Smooth muscle cell (in vitro differentiated cells): ENCODE measurements at regions not wholly inside any gene's neighbourhood (a gene's known extent, or its start where the extent isn't known, plus 50 kb on each side); places are given as distances from the start of the nearest gene placed in this dataset.
A peak's percentile ranks its signal among the peaks of the same experiment; 100 is the strongest.

ENCODE experiments used
- DNase-seq: peaks from one replicate; lab custom pipeline; 2025; ENCODE audit not compliant: unreplicated experiment; lab: John Stamatoyannopoulos, UW
- H2AFZ ChIP-seq: fragments of 200-600 bp; sonication (generic); 2 replicates; pipeline ENCODE4 v1.6.0; 2016; ENCODE audit warnings: antibody characterized with exemption, low read depth, mild to moderate bottlenecking
- H3F3A ChIP-seq: fragments of 200-600 bp; sonication (generic); 2 replicates; pipeline ENCODE4 v1.6.0; 2017; ENCODE audit warnings: antibody characterized with exemption, low read depth
- H3K27ac ChIP-seq: fragments of 200-600 bp; sonication (generic); 2 replicates; pipeline ENCODE4 v1.5.1; 2016; ENCODE audit warnings: low read depth, mild to moderate bottlenecking
- H3K27me3 ChIP-seq: fragments of 200-600 bp; sonication (generic); 2 replicates; pipeline ENCODE4 v1.6.1; 2016; ENCODE audit warnings: low read depth, mild to moderate bottlenecking
- H3K36me3 ChIP-seq: fragments of 200-600 bp; sonication (generic); 2 replicates; pipeline ENCODE4 v1.5.1; 2016; ENCODE audit warnings: low read depth
- H3K4me1 ChIP-seq: fragments of 200-600 bp; sonication (generic); 2 replicates; pipeline ENCODE4 v1.5.1; 2016; ENCODE audit warnings: low read depth
- H3K4me2 ChIP-seq: fragments of 200-600 bp; sonication (generic); 2 replicates; pipeline ENCODE4 v1.6.0; 2016; ENCODE audit warnings: mild to moderate bottlenecking
- H3K4me3 ChIP-seq: fragments of 200-600 bp; sonication (generic); 2 replicates; pipeline ENCODE4 v1.5.1; 2016; ENCODE audit warnings: mild to moderate bottlenecking
- H3K79me2 ChIP-seq: fragments of 200-600 bp; sonication (generic); 2 replicates; pipeline ENCODE4 v1.6.0; 2016; ENCODE audit warnings: low read depth, mild to moderate bottlenecking
- H3K9ac ChIP-seq: fragments of 200-600 bp; sonication (generic); 2 replicates; pipeline ENCODE4 v1.6.0; 2016; ENCODE audit warnings: low read depth
- H3K9me3 ChIP-seq: fragments of 200-600 bp; sonication (generic); replicated peaks from 2 replicates; pipeline ENCODE4 v1.5.1; 2016; ENCODE audit warnings: low read depth
- H4K20me1 ChIP-seq: fragments of 200-600 bp; sonication (generic); 2 replicates; pipeline ENCODE4 v1.6.0; 2016; ENCODE audit warnings: low read depth
- CTCF ChIP-seq: fragments of 200-600 bp; sonication (generic); IDR thresholded peaks from 2 replicates; pipeline ENCODE4 v1.5.1; 2017; ENCODE audit warnings: borderline replicate concordance, mild to moderate bottlenecking, antibody characterized with exemption; ENCODE audit not compliant: insufficient read depth, poor library complexity, severe bottlenecking
- WGBS: methylation state at CpG from one replicate; pipeline ENCODE4 v1.1.7; 2016; ENCODE audit warnings: low lambda C conversion rate; 5-methylcytosine and 5-hydroxymethylcytosine counted together

- whole genome bisulfite sequencing = 55% methylated on average over 5 of the region's 5 CpGs
- Histone ChIP-seq H3K27me3 (no peaks in the 10 kb centered on the region), H3K4me3 (no peak overlapping the region), H3K9ac (no peak overlapping the region), H4K20me1 (no peaks in the 10 kb centered on the region), H3K79me2 (no peaks in the 10 kb centered on the region), H3F3A (no peaks in the 10 kb centered on the region), H2AFZ (no peak overlapping the region), H3K36me3 (no peaks in the 10 kb centered on the region), H3K4me1 (no peaks in the 10 kb centered on the region), H3K27ac (peak overlapping the region; percentile 34), H3K9me3 (no peaks in the 10 kb centered on the region), H3K4me2 (no peak overlapping the region)
- no peak for DNase-seq
- no peak for TF ChIP-seq CTCF
Observed at GRCh38 chr10:23556727-23557440, 118.0 kb downstream of the OTUD1 start.

DNA sequence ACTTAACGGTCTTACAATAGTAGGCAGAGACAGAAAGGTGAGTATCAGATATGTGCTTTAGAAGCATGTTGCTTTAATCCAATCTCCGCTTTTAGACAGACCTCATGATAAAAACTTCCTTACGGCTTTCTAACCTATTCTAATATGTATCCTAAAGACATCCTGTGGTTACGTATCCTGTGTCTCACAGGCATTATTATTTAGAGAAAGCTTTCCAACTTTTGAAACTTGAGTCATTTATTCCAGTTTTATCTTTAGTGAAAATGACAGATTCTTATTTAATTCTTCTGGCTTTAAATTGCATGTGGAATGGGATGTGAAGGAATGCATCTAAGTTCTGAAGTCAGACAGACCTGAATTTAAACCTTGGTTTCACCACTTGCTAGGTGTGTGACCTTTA, 118.9 kb downstream of the OTUD1 start:
- H3K4me3 ChIP-seq = no peak overlapping the region
- H3K79me2 ChIP-seq = no peaks in the 10 kb centered on the region
- H3K27me3 ChIP-seq = no peaks in the 10 kb centered on the region
- H4K20me1 ChIP-seq = no peaks in the 10 kb centered on the region
- H2AFZ ChIP-seq = no peak overlapping the region
- H3K4me1 ChIP-seq = no peaks in the 10 kb centered on the region
- no peak overlapping the region for H3K27ac ChIP-seq
- H3K9me3 ChIP-seq = no peaks in the 10 kb centered on the region
- no peak for DNase-seq
- no peaks in the 10 kb centered on the region for H3F3A ChIP-seq
- 81% methylated on average over 4 of the region's 4 CpGs for WGBS
- TF ChIP-seq CTCF = no peak
- H3K4me2 ChIP-seq = no peak overlapping the region
- no peaks in the 10 kb centered on the region for H3K36me3 ChIP-seq
- H3K9ac ChIP-seq = no peak overlapping the region

DNA sequence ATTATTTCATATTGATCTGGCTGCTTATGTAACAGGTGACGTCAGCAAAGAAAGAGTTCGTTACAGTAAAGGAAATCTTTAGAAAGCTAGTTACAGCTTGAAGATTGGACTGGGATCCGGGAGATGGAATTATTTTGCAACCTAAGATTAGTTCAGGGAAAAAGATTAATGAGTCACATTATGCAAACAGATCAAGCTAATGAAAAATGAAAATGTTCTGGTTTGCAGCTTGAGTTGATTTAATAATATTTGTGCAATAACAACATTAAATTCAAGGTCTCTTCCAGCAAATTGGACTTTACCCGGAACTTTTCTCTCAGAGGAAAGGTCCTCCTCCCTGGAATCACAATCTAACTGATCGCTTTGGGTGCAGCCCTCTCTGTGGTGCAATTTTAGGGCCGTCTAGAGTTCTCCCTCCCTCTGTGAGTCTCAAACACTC, 119.5 kb downstream of the OTUD1 start:
- Histone ChIP-seq H3K9ac (no peak overlapping the region), H2AFZ (no peak overlapping the region), H3K27ac (no peak overlapping the region), H3F3A (no peaks in the 10 kb centered on the region), H3K27me3 (no peaks in the 10 kb centered on the region), H3K4me3 (no peak overlapping the region), H3K4me1 (no peaks in the 10 kb centered on the region), H3K9me3 (no peaks in the 10 kb centered on the region), H4K20me1 (no peaks in the 10 kb centered on the region), H3K79me2 (no peaks in the 10 kb centered on the region), H3K4me2 (no peak overlapping the region), H3K36me3 (no peaks in the 10 kb centered on the region)
- WGBS = 85% methylated on average over 6 of the region's 6 CpGs
- TF ChIP-seq CTCF = no peak
- DNase-seq = no peak

GRCh38 chr10:23568996-23569395, 130.1 kb downstream of the OTUD1 start:
- H2AFZ ChIP-seq = no peak overlapping the region
- no peak overlapping the region for H3K9ac ChIP-seq
- H3K4me1 ChIP-seq = no peaks in the 10 kb centered on the region
- peaks cover 11% of the 10 kb centered on the region for H3K9me3 ChIP-seq
- no peak for DNase-seq
- WGBS = 15% methylated on average over 3 of the region's 3 CpGs
- no peaks in the 10 kb centered on the region for H3K36me3 ChIP-seq
- no peak overlapping the region for H3K4me3 ChIP-seq
- no peak overlapping the region for H3K4me2 ChIP-seq
- no peak for TF ChIP-seq CTCF
- H3K27me3 ChIP-seq = peaks cover 11% of the 10 kb centered on the region
- H3K79me2 ChIP-seq = no peaks in the 10 kb centered on the region
- no peak overlapping the region for H3K27ac ChIP-seq
- no peaks in the 10 kb centered on the region for H3F3A ChIP-seq
- H4K20me1 ChIP-seq = no peaks in the 10 kb centered on the region
